A549 (cell line): ENCODE measurements at regions not wholly inside any gene's neighbourhood (a gene's known extent, or its start where the extent isn't known, plus 50 kb on each side); places are given as distances from the start of the nearest gene placed in this dataset.

Experiments
- CEBPB ChIP-seq, 2 experiments: fragments of >200 bp in 1 of 2; sonication (Bioruptor Twin) in 1 of 2; formaldehyde crosslinking in 1 of 2; IDR thresholded peaks; 2 replicates each; pipeline ENCODE4 v1.6.1; 2012 to 2016
- EP300 ChIP-seq, 2 experiments: fragments of >200 bp; sonication (Bioruptor Twin); formaldehyde crosslinking; IDR thresholded peaks; 2 replicates in 1 of 2; 3 replicates in 1 of 2; pipeline ENCODE4 v1.6.1; 2016 to 2017
- HEYL ChIP-seq: fragments of 250-450 bp; sonication (Bioruptor Pico); IDR thresholded peaks from 2 replicates; pipeline ENCODE4 v1.8.0; 2021; ENCODE audit warnings: mild to moderate bottlenecking, moderate library complexity
- JUNB ChIP-seq: fragments of >200 bp; sonication (Bioruptor Twin); formaldehyde crosslinking; IDR thresholded peaks from 2 replicates; pipeline ENCODE4 v1.6.1; 2016
- PHF8 ChIP-seq: fragments of 200-600 bp; sonication (generic); IDR thresholded peaks from 2 replicates; pipeline ENCODE4 v1.6.1; 2016; ENCODE audit warnings: low read depth, mild to moderate bottlenecking, antibody characterized with exemption, moderate library complexity, borderline replicate concordance
- POLR2A ChIP-seq: IDR thresholded peaks from 2 replicates; pipeline ENCODE4 v1.6.1; 2012; ENCODE audit warnings: mild to moderate bottlenecking, low read length
- RNF2 ChIP-seq: fragments of 200-600 bp; sonication (generic); IDR thresholded peaks from 2 replicates; pipeline ENCODE4 v1.6.1; 2016; ENCODE audit warnings: low read depth, mild to moderate bottlenecking, antibody characterized with exemption, moderate library complexity, borderline replicate concordance
- TF ChIP-seq, protein P1 (sequence below): fragments of >200 bp; sonication (Bioruptor Twin); formaldehyde crosslinking; IDR thresholded peaks from 3 replicates; pipeline ENCODE4 v1.5.1; 2016
- TF ChIP-seq, protein P2 (sequence below): fragments of 200-600 bp; sonication (generic); IDR thresholded peaks from 2 replicates; pipeline ENCODE4 v1.6.1; 2016; ENCODE audit warnings: antibody characterized with exemption, mild to moderate bottlenecking, moderate library complexity

DNA sequence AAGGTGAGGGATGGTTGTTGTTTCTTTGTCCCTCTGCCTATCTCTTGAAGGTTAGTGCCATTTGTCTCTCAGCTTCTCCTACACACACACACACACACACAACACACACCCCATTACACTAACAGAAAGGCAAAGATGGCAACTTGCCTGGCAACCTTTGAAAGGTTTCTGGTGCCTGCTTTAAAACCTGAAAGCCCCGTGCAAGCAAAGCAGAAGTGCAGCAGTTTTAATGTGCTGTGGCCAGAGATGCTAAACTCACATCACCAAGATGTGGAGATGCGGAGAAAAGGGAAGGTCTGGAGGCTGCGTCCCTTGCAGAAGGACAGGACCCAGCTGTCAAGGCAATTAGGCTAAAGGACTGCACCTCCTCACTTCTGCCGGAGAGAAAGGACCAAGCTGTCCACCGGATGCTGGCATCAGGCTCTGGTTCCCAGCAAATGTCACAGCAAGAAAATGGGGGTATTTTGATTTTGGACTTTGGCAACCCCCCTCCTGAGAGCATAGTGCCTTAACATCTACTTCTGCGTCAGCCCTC, 196.4 kb downstream of the ARL4C start:
- TF ChIP-seq, protein P1, sequence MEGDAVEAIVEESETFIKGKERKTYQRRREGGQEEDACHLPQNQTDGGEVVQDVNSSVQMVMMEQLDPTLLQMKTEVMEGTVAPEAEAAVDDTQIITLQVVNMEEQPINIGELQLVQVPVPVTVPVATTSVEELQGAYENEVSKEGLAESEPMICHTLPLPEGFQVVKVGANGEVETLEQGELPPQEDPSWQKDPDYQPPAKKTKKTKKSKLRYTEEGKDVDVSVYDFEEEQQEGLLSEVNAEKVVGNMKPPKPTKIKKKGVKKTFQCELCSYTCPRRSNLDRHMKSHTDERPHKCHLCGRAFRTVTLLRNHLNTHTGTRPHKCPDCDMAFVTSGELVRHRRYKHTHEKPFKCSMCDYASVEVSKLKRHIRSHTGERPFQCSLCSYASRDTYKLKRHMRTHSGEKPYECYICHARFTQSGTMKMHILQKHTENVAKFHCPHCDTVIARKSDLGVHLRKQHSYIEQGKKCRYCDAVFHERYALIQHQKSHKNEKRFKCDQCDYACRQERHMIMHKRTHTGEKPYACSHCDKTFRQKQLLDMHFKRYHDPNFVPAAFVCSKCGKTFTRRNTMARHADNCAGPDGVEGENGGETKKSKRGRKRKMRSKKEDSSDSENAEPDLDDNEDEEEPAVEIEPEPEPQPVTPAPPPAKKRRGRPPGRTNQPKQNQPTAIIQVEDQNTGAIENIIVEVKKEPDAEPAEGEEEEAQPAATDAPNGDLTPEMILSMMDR: no peak
- no peak for TF ChIP-seq EP300 (IDR thresholded peaks at IDR 0.05)
- TF ChIP-seq PHF8: no peak
- TF ChIP-seq RNF2: no peak
- no peak for TF ChIP-seq POLR2A
- TF ChIP-seq, protein P2, sequence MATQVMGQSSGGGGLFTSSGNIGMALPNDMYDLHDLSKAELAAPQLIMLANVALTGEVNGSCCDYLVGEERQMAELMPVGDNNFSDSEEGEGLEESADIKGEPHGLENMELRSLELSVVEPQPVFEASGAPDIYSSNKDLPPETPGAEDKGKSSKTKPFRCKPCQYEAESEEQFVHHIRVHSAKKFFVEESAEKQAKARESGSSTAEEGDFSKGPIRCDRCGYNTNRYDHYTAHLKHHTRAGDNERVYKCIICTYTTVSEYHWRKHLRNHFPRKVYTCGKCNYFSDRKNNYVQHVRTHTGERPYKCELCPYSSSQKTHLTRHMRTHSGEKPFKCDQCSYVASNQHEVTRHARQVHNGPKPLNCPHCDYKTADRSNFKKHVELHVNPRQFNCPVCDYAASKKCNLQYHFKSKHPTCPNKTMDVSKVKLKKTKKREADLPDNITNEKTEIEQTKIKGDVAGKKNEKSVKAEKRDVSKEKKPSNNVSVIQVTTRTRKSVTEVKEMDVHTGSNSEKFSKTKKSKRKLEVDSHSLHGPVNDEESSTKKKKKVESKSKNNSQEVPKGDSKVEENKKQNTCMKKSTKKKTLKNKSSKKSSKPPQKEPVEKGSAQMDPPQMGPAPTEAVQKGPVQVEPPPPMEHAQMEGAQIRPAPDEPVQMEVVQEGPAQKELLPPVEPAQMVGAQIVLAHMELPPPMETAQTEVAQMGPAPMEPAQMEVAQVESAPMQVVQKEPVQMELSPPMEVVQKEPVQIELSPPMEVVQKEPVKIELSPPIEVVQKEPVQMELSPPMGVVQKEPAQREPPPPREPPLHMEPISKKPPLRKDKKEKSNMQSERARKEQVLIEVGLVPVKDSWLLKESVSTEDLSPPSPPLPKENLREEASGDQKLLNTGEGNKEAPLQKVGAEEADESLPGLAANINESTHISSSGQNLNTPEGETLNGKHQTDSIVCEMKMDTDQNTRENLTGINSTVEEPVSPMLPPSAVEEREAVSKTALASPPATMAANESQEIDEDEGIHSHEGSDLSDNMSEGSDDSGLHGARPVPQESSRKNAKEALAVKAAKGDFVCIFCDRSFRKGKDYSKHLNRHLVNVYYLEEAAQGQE: no peak
- TF ChIP-seq HEYL: no peak
- no peak for TF ChIP-seq CEBPB (IDR thresholded peaks at IDR 0.05)
- TF ChIP-seq JUNB: no peak
